H9 (cell line): ENCODE measurements at regions not wholly inside any gene's neighbourhood (a gene's known extent, or its start where the extent isn't known, plus 50 kb on each side); places are given as distances from the start of the nearest gene placed in this dataset.

ENCODE experiments used
- DNase-seq: peaks from one replicate; pipeline ENCODE4 v3.0.0-alpha.2; 2017
- H2AFZ ChIP-seq: one replicate; pipeline ENCODE4 v1.6.1; 2013; ENCODE audit warnings: mild to moderate bottlenecking, low read length, control low read depth, moderate library complexity
- H2AK5ac ChIP-seq: 2 replicates; pipeline ENCODE4 v1.6.1; 2013; ENCODE audit warnings: low read length, control low read depth, mixed read lengths; ENCODE audit not compliant: insufficient read length
- H2BK120ac ChIP-seq: one replicate; pipeline ENCODE4 v1.6.1; 2013; ENCODE audit warnings: low read depth, mild to moderate bottlenecking, low read length, control low read depth, inconsistent platforms; ENCODE audit not compliant: poor library complexity, severe bottlenecking
- H2BK12ac ChIP-seq: 2 replicates; pipeline ENCODE4 v1.6.1; 2013; ENCODE audit warnings: low read length, control low read depth, mixed read lengths, low read depth; ENCODE audit not compliant: insufficient read length
- H2BK15ac ChIP-seq: 2 replicates; pipeline ENCODE4 v1.6.1; 2013; ENCODE audit warnings: low read depth, low read length, control low read depth
- H2BK20ac ChIP-seq: one replicate; pipeline ENCODE4 v1.6.1; 2013; ENCODE audit warnings: low read depth, mild to moderate bottlenecking, low read length, control low read depth, inconsistent platforms; ENCODE audit not compliant: poor library complexity, severe bottlenecking
- H2BK5ac ChIP-seq: 2 replicates; pipeline ENCODE4 v1.6.1; 2013; ENCODE audit warnings: low read length, control low read depth, mixed read lengths; ENCODE audit not compliant: insufficient read length
- H3K14ac ChIP-seq: 2 replicates; pipeline ENCODE4 v1.6.1; 2013; ENCODE audit warnings: low read length, control low read depth; ENCODE audit not compliant: insufficient read depth
- H3K18ac ChIP-seq: 2 replicates; pipeline ENCODE4 v1.6.1; 2013; ENCODE audit warnings: low read depth, mild to moderate bottlenecking, mixed read lengths, low read length, control low read depth; ENCODE audit not compliant: insufficient read length
- H3K23ac ChIP-seq: 2 replicates; pipeline ENCODE4 v1.6.1; 2013; ENCODE audit warnings: low read length, control low read depth, mixed read lengths, low read depth; ENCODE audit not compliant: insufficient read length
- H3K23me2 ChIP-seq: 2 replicates; pipeline ENCODE4 v1.6.1; 2013; ENCODE audit warnings: low read depth, mild to moderate bottlenecking, mixed read lengths, low read length, control low read depth; ENCODE audit not compliant: insufficient read length, poor library complexity, severe bottlenecking
- H3K27ac ChIP-seq: 2 replicates; pipeline ENCODE4 v1.5.1; 2013; ENCODE audit warnings: low read length, control low read depth, mixed read lengths, low read depth; ENCODE audit not compliant: insufficient read length
- H3K27me3 ChIP-seq: 2 replicates; pipeline ENCODE4 v1.6.1; 2013; ENCODE audit warnings: low read length, control low read depth, inconsistent platforms; ENCODE audit not compliant: insufficient read depth
- H3K4ac ChIP-seq: 2 replicates; pipeline ENCODE4 v1.6.1; 2013; ENCODE audit warnings: low read depth, mild to moderate bottlenecking, control low read depth, inconsistent platforms, low read length, moderate library complexity
- H3K4me1 ChIP-seq: 2 replicates; pipeline ENCODE4 v1.6.1; 2013; ENCODE audit warnings: low read length, control low read depth, inconsistent platforms; ENCODE audit not compliant: insufficient read depth
- H3K4me2 ChIP-seq: 2 replicates; pipeline ENCODE4 v1.6.1; 2013; ENCODE audit warnings: low read length, control low read depth, mixed read lengths; ENCODE audit not compliant: insufficient read length, insufficient read depth
- H3K56ac ChIP-seq: 2 replicates; pipeline ENCODE4 v1.6.1; 2013; ENCODE audit warnings: low read depth, mild to moderate bottlenecking, mixed read lengths, low read length, control low read depth; ENCODE audit not compliant: insufficient read length
- H3K79me1 ChIP-seq: 2 replicates; pipeline ENCODE4 v1.6.1; 2013; ENCODE audit warnings: low read depth, mild to moderate bottlenecking, moderate library complexity, low read length, control low read depth, inconsistent platforms; ENCODE audit not compliant: insufficient read depth, poor library complexity, severe bottlenecking
- H3K79me2 ChIP-seq: 2 replicates; pipeline ENCODE4 v1.6.1; 2013; ENCODE audit warnings: low read length, control low read depth, inconsistent platforms; ENCODE audit not compliant: insufficient read depth
- H3K9ac ChIP-seq: 2 replicates; pipeline ENCODE4 v1.6.1; 2013; ENCODE audit warnings: low read length, control low read depth, mixed read lengths; ENCODE audit not compliant: insufficient read length; ENCODE audit errors: extremely low read depth
- H3K9me3 ChIP-seq: one replicate; pipeline ENCODE4 v1.6.1; 2013; ENCODE audit warnings: low read depth, low read length, inconsistent platforms; ENCODE audit not compliant: control insufficient read depth
- H3T11ph ChIP-seq: one replicate; pipeline ENCODE4 v1.6.1; 2013; ENCODE audit warnings: mild to moderate bottlenecking, low read length, control low read depth, inconsistent platforms
- H4K20me1 ChIP-seq: one replicate; pipeline ENCODE4 v1.6.1; 2013; ENCODE audit not compliant: control insufficient read depth, insufficient read length, insufficient read depth
- H4K5ac ChIP-seq: 2 replicates; pipeline ENCODE4 v1.6.1; 2013; ENCODE audit warnings: low read depth, mild to moderate bottlenecking, mixed read lengths, low read length, control low read depth; ENCODE audit not compliant: insufficient read length
- H4K8ac ChIP-seq: replicated peaks from 2 replicates; pipeline ENCODE4 v1.6.1; 2013; ENCODE audit warnings: low read length, control low read depth, mixed read lengths, low read depth; ENCODE audit not compliant: insufficient read length
- H4K91ac ChIP-seq: 2 replicates; pipeline ENCODE4 v1.6.1; 2013; ENCODE audit warnings: low read depth, mild to moderate bottlenecking, moderate library complexity, mixed read lengths, low read length, control low read depth; ENCODE audit not compliant: insufficient read length
- H3K27ac Mint-ChIP-seq, 3 experiments: 2 replicates in 2 of 3; 3 replicates in 1 of 3; pipeline ENCODE4 v1.8.0; 2020 to 2021; ENCODE audit warnings: mixed read lengths in 3 of 3, mild to moderate bottlenecking in 1 of 3, moderate library complexity in 1 of 3
- H3K27me3 Mint-ChIP-seq: 2 replicates; pipeline ENCODE4 v1.8.0; 2021; ENCODE audit warnings: low read depth, mild to moderate bottlenecking, moderate library complexity, mixed read lengths
- H3K36me3 Mint-ChIP-seq, 3 experiments: 2 replicates in 2 of 3; 3 replicates in 1 of 3; pipeline ENCODE4 v1.8.0; 2020 to 2021; ENCODE audit warnings: low read depth in 3 of 3, mixed read lengths in 3 of 3; ENCODE audit not compliant: insufficient read depth in 1 of 3
- H3K4me1 Mint-ChIP-seq, 2 experiments: 2 replicates each; pipeline ENCODE4 v1.8.0; 2020; ENCODE audit warnings: mixed read lengths in 2 of 2
- H3K4me3 Mint-ChIP-seq, 2 experiments: 2 replicates in 1 of 2; 3 replicates in 1 of 2; pipeline ENCODE4 v1.8.0; 2020 to 2021; ENCODE audit warnings: mild to moderate bottlenecking in 2 of 2, mixed read lengths in 2 of 2, moderate library complexity in 1 of 2
- H3K9me3 Mint-ChIP-seq, 2 experiments: 2 replicates in 1 of 2; 3 replicates in 1 of 2; pipeline ENCODE4 v1.8.0; 2020; ENCODE audit warnings: mild to moderate bottlenecking in 2 of 2, mixed read lengths in 2 of 2, moderate library complexity in 1 of 2
- CTCF ChIP-seq: fragments of 200-600 bp; sonication (generic); conservative IDR thresholded peaks from 3 replicates; pipeline ENCODE4 v1.8.0; 2021; ENCODE audit warnings: antibody characterized with exemption, mild to moderate bottlenecking
- WGBS: extraction: QIAGEN DNeasy Blood & Tissue Kit; methylation state at CpG from one replicate; pipeline ENCODE4 v1.1.7; 2013; ENCODE audit warnings: missing lambda C conversion rate, low lambda C conversion rate, mixed read lengths; ENCODE audit not compliant: insufficient read length; ENCODE audit errors: extremely low coverage; 5-methylcytosine and 5-hydroxymethylcytosine counted together

GRCh38 chr18:11269257-11269656, 119.9 kb upstream of the PIEZO2 start:
- H2AFZ ChIP-seq: no peak overlapping the region

More at GRCh38 chr18:11269257-11269656, 119.9 kb upstream of the PIEZO2 start:
- Mint-ChIP-seq H3K9me3 (peaks cover 10 to 11% of the 10 kb centered on the region in 2 experiments), H3K4me3 (no peak overlapping the region), H3K27ac (no peak overlapping the region), H3K27me3 (no peaks in the 10 kb centered on the region), H3K4me1 (peaks cover 6 to 10% of the 10 kb centered on the region in 2 experiments; a peak in 3 of 4 replicates), H3K36me3 (peaks cover 0 to 10% (median under 1%) of the 10 kb centered on the region in 3 experiments; a peak in 3 of 7 replicates)
- Histone ChIP-seq H3K79me1 (no peaks in the 10 kb centered on the region), H3K23me2 (no peaks in the 10 kb centered on the region), H3K23ac (no peak overlapping the region), H3K56ac (no peak overlapping the region), H3K27me3 (no peaks in the 10 kb centered on the region), H4K5ac (no peak overlapping the region), H3K9me3 (no peaks in the 10 kb centered on the region), H2AK5ac (no peak overlapping the region), H3T11ph (no peak overlapping the region), H4K8ac (no peak overlapping the region), H3K14ac (no peak overlapping the region), H2BK5ac (no peak overlapping the region), H2BK120ac (no peak overlapping the region), H3K4ac (no peak overlapping the region), H3K27ac (no peak overlapping the region), H3K79me2 (no peaks in the 10 kb centered on the region), H2BK12ac (no peak overlapping the region), H2BK20ac (no peak overlapping the region), H3K4me2 (no peak overlapping the region), H3K4me1 (no peaks in the 10 kb centered on the region; the same call in 1 of the 2 replicates), H3K18ac (no peak overlapping the region), H2BK15ac (no peak overlapping the region), H4K20me1 (no peaks in the 10 kb centered on the region), H4K91ac (no peak overlapping the region), H3K9ac (no peak overlapping the region)
- TF ChIP-seq CTCF: no peak
- no peak for DNase-seq
- WGBS: no CpG with 5 or more reads among the region's 8 CpGs
